Skeletal muscle tissue (tissue), 3 donors: ENCODE measurements at regions not wholly inside any gene's neighbourhood (a gene's known extent, or its start where the extent isn't known, plus 50 kb on each side); places are given as distances from the start of the nearest gene placed in this dataset.
"Not testable (repeated sequence)": the region's sequence is repeated elsewhere in the genome, so short reads cannot be mapped to it uniquely, and the experiment has no call there.

ENCODE experiments used
- H3K27ac ChIP-seq: one replicate; pipeline ENCODE4 v1.7.0; 2013; ENCODE audit warnings: mild to moderate bottlenecking, low read depth, low read length, inconsistent platforms
- H3K27me3 ChIP-seq, 3 donors: one replicate each; pipeline ENCODE4 v1.7.0; 2013; ENCODE audit warnings: low read length in 3 of 3; ENCODE audit not compliant: control insufficient read depth in 3 of 3, insufficient read depth in 3 of 3
- H3K36me3 ChIP-seq, 3 donors: one replicate each; pipeline ENCODE4 v1.7.0; 2013; ENCODE audit warnings: low read length in 3 of 3; ENCODE audit not compliant: control insufficient read depth in 3 of 3, insufficient read depth in 3 of 3
- H3K4me1 ChIP-seq, 3 donors: one replicate each; pipeline ENCODE4 v1.7.0; 2013; ENCODE audit warnings: low read length in 3 of 3, mild to moderate bottlenecking in 3 of 3; ENCODE audit not compliant: control insufficient read depth in 3 of 3, insufficient read depth in 3 of 3
- H3K4me3 ChIP-seq, 3 donors: one replicate each; pipeline ENCODE4 v1.7.0; 2013; ENCODE audit warnings: low read length in 3 of 3
- H3K9ac ChIP-seq, 3 donors: one replicate each; pipeline ENCODE4 v1.7.0; 2013; ENCODE audit warnings: low read length in 3 of 3, mild to moderate bottlenecking in 3 of 3, moderate library complexity in 2 of 3, low read depth in 1 of 3
- H3K9me3 ChIP-seq, 3 donors: one replicate each; pipeline ENCODE4 v1.7.0; 2013; ENCODE audit warnings: low read length in 3 of 3; ENCODE audit not compliant: control insufficient read depth in 3 of 3
- donor health status: Osteomylitis.

- no peaks in the 10 kb centered on the region for H3K27me3 ChIP-seq
- no peak overlapping the region for H3K4me3 ChIP-seq
- H3K27ac ChIP-seq: no peak overlapping the region
- H3K9me3 ChIP-seq: no peaks in the 10 kb centered on the region
- no peak overlapping the region for H3K9ac ChIP-seq
- no peaks in the 10 kb centered on the region for H3K4me1 ChIP-seq
- H3K36me3 ChIP-seq: no peaks in the 10 kb centered on the region
Observed at GRCh38 chr6:71206089-71206488, 82.5 kb upstream of the OGFRL1 start.

GRCh38 chr6:71209206-71209605 is 79.4 kb upstream of the OGFRL1 start:
- Histone ChIP-seq H3K36me3 (no peaks in the 10 kb centered on the region), H3K9me3 (no peaks in the 10 kb centered on the region), H3K27ac (no peak overlapping the region), H3K27me3 (no peaks in the 10 kb centered on the region), H3K4me1 (no peaks in the 10 kb centered on the region), H3K9ac (no peak overlapping the region), H3K4me3 (no peak overlapping the region)

GRCh38 chr6:71209626-71210025 is 79.0 kb upstream of the OGFRL1 start:
- Histone ChIP-seq H3K27ac (no peak overlapping the region), H3K9me3 (no peaks in the 10 kb centered on the region), H3K9ac (no peak overlapping the region), H3K4me1 (no peaks in the 10 kb centered on the region), H3K27me3 (no peaks in the 10 kb centered on the region), H3K4me3 (no peak overlapping the region), H3K36me3 (no peaks in the 10 kb centered on the region)

GRCh38 chr6:71211799-71212198 is 76.8 kb upstream of the OGFRL1 start:
- Histone ChIP-seq H3K9ac (no peak overlapping the region), H3K36me3 (no peaks in the 10 kb centered on the region), H3K4me3 (no peak overlapping the region), H3K27ac (no peak overlapping the region), H3K4me1 (no peaks in the 10 kb centered on the region), H3K9me3 (no peaks in the 10 kb centered on the region), H3K27me3 (no peaks in the 10 kb centered on the region)

- no peak overlapping the region for H3K27ac ChIP-seq
- no peaks in the 10 kb centered on the region for H3K36me3 ChIP-seq
- H3K9me3 ChIP-seq: no peaks in the 10 kb centered on the region
- H3K9ac ChIP-seq: no peak overlapping the region
- H3K4me1 ChIP-seq: no peaks in the 10 kb centered on the region
- no peaks in the 10 kb centered on the region for H3K27me3 ChIP-seq
- no peak overlapping the region for H3K4me3 ChIP-seq
Observed at GRCh38 chr6:71220466-71220865, 68.1 kb upstream of the OGFRL1 start.

GRCh38 chr6:71222671-71223070 is 65.9 kb upstream of the OGFRL1 start:
- no peaks in the 10 kb centered on the region for H3K36me3 ChIP-seq
- H3K9me3 ChIP-seq: no peaks in the 10 kb centered on the region
- H3K4me1 ChIP-seq: no peaks in the 10 kb centered on the region
- H3K9ac ChIP-seq: no peak overlapping the region
- no peak overlapping the region for H3K27ac ChIP-seq
- no peak overlapping the region for H3K4me3 ChIP-seq
- H3K27me3 ChIP-seq: no peaks in the 10 kb centered on the region

- no peak overlapping the region for H3K27ac ChIP-seq
- H3K9ac ChIP-seq: no peak overlapping the region
- H3K27me3 ChIP-seq: no peaks in the 10 kb centered on the region
- H3K9me3 ChIP-seq: no peaks in the 10 kb centered on the region
- H3K4me1 ChIP-seq: no peaks in the 10 kb centered on the region
- no peaks in the 10 kb centered on the region for H3K36me3 ChIP-seq
- no peak overlapping the region for H3K4me3 ChIP-seq
Observed at GRCh38 chr6:71224011-71224410, 64.6 kb upstream of the OGFRL1 start.

- no peaks in the 10 kb centered on the region for H3K27me3 ChIP-seq
- no peaks in the 10 kb centered on the region for H3K9me3 ChIP-seq
- H3K4me1 ChIP-seq: no peaks in the 10 kb centered on the region
- no peak overlapping the region for H3K27ac ChIP-seq
- no peak overlapping the region for H3K9ac ChIP-seq
- H3K36me3 ChIP-seq: no peaks in the 10 kb centered on the region
- H3K4me3 ChIP-seq: no peak overlapping the region
Observed at GRCh38 chr6:71226151-71226550, 62.5 kb upstream of the OGFRL1 start.

GRCh38 chr6:71228461-71229041 is 60.1 kb upstream of the OGFRL1 start:
- H3K36me3 ChIP-seq: no peaks in the 10 kb centered on the region
- H3K9me3 ChIP-seq: no peaks in the 10 kb centered on the region
- no peak overlapping the region for H3K4me3 ChIP-seq
- no peak overlapping the region for H3K27ac ChIP-seq
- no peaks in the 10 kb centered on the region for H3K4me1 ChIP-seq
- no peak overlapping the region for H3K9ac ChIP-seq
- H3K27me3 ChIP-seq: no peaks in the 10 kb centered on the region

GRCh38 chr6:71229477-71229876 is 59.1 kb upstream of the OGFRL1 start:
- Histone ChIP-seq H3K9ac (no peak overlapping the region), H3K27ac (no peak overlapping the region), H3K27me3 (no peaks in the 10 kb centered on the region), H3K9me3 (no peaks in the 10 kb centered on the region), H3K4me1 (no peaks in the 10 kb centered on the region), H3K4me3 (no peak overlapping the region), H3K36me3 (no peaks in the 10 kb centered on the region)

- H3K4me1 ChIP-seq, H3K36me3 ChIP-seq, H3K27me3 ChIP-seq, H3K9me3 ChIP-seq, H3K27ac ChIP-seq, H3K4me3 ChIP-seq, H3K9ac ChIP-seq: not testable (repeated sequence)
Observed at GRCh38 chr6:71232890-71233289, 55.7 kb upstream of the OGFRL1 start.
